H1 (cell line): ENCODE measurements at regions not wholly inside any gene's neighbourhood (a gene's known extent, or its start where the extent isn't known, plus 50 kb on each side); places are given as distances from the start of the nearest gene placed in this dataset.

Experiments
- CTCF ChIA-PET: fragments of 300-600 bp; sonication (Branson Sonifier 250); formaldehyde crosslinking; loops from one replicate; lab custom pipeline; 2021; ENCODE audit not compliant: partially characterized antibody; lab: Charles Lee
- POLR2A ChIA-PET: fragments of 300-600 bp; sonication (Branson Sonifier 250); formaldehyde crosslinking; loops from one replicate; lab custom pipeline; 2021; ENCODE audit warnings: inconsistent platforms; ENCODE audit not compliant: partially characterized antibody; lab: Charles Lee
- DNase-seq, 2 experiments: peaks; one replicate each; pipeline versions ENCODE4 v3.0.0 to v3.0.0-alpha.2; 2010 to 2022; ENCODE audit warnings: low spot score in 2 of 2, low read depth in 1 of 2, mixed read lengths in 1 of 2
- FAIRE-seq: peaks from 2 replicates; lab custom pipeline; 2011; peaks lifted over from hg19 to GRCh38; lab: Jason Lieb, UNC
- H2AFZ ChIP-seq: 2 replicates; pipeline ENCODE4 v1.8.1; 2012; ENCODE audit warnings: low read length, inconsistent platforms
- H2AK5ac ChIP-seq: 2 replicates; pipeline ENCODE4 v1.6.1; 2013; ENCODE audit warnings: low read depth, low read length
- H2BK120ac ChIP-seq: replicated peaks from 2 replicates; pipeline ENCODE3; 2013; ENCODE audit warnings: low read depth, low read length, inconsistent platforms
- H2BK12ac ChIP-seq: 2 replicates; pipeline ENCODE4 v1.6.1; 2013; ENCODE audit warnings: low read depth, low read length
- H2BK15ac ChIP-seq: 2 replicates; pipeline ENCODE4 v1.6.1; 2013; ENCODE audit warnings: low read length
- H2BK20ac ChIP-seq: 2 replicates; pipeline ENCODE4 v1.6.1; 2013; ENCODE audit warnings: low read length
- H2BK5ac ChIP-seq: 2 replicates; pipeline ENCODE4 v1.6.1; 2013; ENCODE audit warnings: low read depth, low read length
- H3K14ac ChIP-seq: 2 replicates; pipeline ENCODE4 v1.6.1; 2013; ENCODE audit warnings: inconsistent platforms; ENCODE audit not compliant: insufficient read length
- H3K18ac ChIP-seq: 2 replicates; pipeline ENCODE4 v1.6.1; 2013; ENCODE audit warnings: low read length; ENCODE audit errors: extremely low read depth
- H3K23ac ChIP-seq: 2 replicates; pipeline ENCODE4 v1.6.1; 2013; ENCODE audit warnings: inconsistent platforms; ENCODE audit not compliant: insufficient read length
- H3K23me2 ChIP-seq: 2 replicates; pipeline ENCODE4 v1.6.1; 2013; ENCODE audit warnings: low read depth, low read length
- H3K27ac ChIP-seq: 2 replicates; pipeline ENCODE4 v1.6.1; 2011; ENCODE audit warnings: low read depth, low read length, inconsistent platforms
- H3K27me3 ChIP-seq, 4 experiments: replicated peaks in 1 of 4; 1 replicate in 1 of 4; 2 replicates in 3 of 4; pipeline versions ENCODE4 v1.6.1 to v1.8.1; 2011 to 2013; ENCODE audit warnings: low read length in 3 of 4, mild to moderate bottlenecking in 3 of 4, inconsistent platforms in 2 of 4, mixed read lengths in 2 of 4, moderate library complexity in 1 of 4; ENCODE audit not compliant: control insufficient read depth in 3 of 4, insufficient read depth in 3 of 4; ENCODE audit errors: extremely low read depth in 1 of 4
- H3K36me3 ChIP-seq, 4 experiments: 2 replicates each; pipeline versions ENCODE4 v1.6.1 to v1.8.1; 2011 to 2013; ENCODE audit warnings: mild to moderate bottlenecking in 4 of 4, low read length in 3 of 4, moderate library complexity in 2 of 4, control low read depth in 1 of 4, inconsistent platforms in 1 of 4; ENCODE audit not compliant: insufficient read depth in 4 of 4, control insufficient read depth in 2 of 4
- H3K4ac ChIP-seq: replicated peaks from 2 replicates; pipeline ENCODE3; 2013; ENCODE audit warnings: low read length, low read depth, mixed read lengths, inconsistent platforms; ENCODE audit not compliant: insufficient read length
- H3K4me1 ChIP-seq, 4 experiments: replicated peaks in 1 of 4; 1 replicate in 1 of 4; 2 replicates in 3 of 4; pipeline versions ENCODE4 v1.6.1 to v1.8.1; 2011 to 2013; ENCODE audit warnings: low read length in 3 of 4, inconsistent platforms in 2 of 4, mixed read lengths in 1 of 4; ENCODE audit not compliant: insufficient read depth in 4 of 4, control insufficient read depth in 3 of 4
- H3K4me2 ChIP-seq, 2 experiments: 2 replicates each; pipeline versions ENCODE4 v1.6.1 to v1.8.1; 2011 to 2013; ENCODE audit warnings: low read depth in 2 of 2, low read length in 2 of 2, control low read depth in 1 of 2, inconsistent platforms in 1 of 2, mild to moderate bottlenecking in 1 of 2; ENCODE audit not compliant: insufficient read depth in 1 of 2
- H3K4me3 ChIP-seq, 4 experiments: fragments of 200-600, 300-600 bp in 1 of 4; sonication (generic), shearing (Covaris generic), sonication (Bioruptor Twin) in 1 of 4; 2 replicates each; pipeline versions ENCODE4 v1.5.1 to v1.8.1; 2011 to 2016; ENCODE audit warnings: low read length in 4 of 4, low read depth in 3 of 4, control low read depth in 2 of 4, inconsistent platforms in 2 of 4, mild to moderate bottlenecking in 2 of 4, mixed read lengths in 1 of 4, moderate library complexity in 1 of 4; ENCODE audit not compliant: insufficient read depth in 2 of 4; ENCODE audit errors: extremely low read depth in 1 of 4
- H3K56ac ChIP-seq: replicated peaks from 2 replicates; pipeline ENCODE3; 2013; ENCODE audit warnings: low read depth, mild to moderate bottlenecking, mixed read lengths, low read length, inconsistent platforms; ENCODE audit not compliant: insufficient read length
- H3K79me1 ChIP-seq: 2 replicates; pipeline ENCODE4 v1.6.1; 2013; ENCODE audit warnings: low read depth, low read length, control low read depth
- H3K79me2 ChIP-seq, 2 experiments: 2 replicates each; pipeline versions ENCODE4 v1.6.1 to v1.8.1; 2012 to 2013; ENCODE audit warnings: low read length in 2 of 2, mild to moderate bottlenecking in 2 of 2, inconsistent platforms in 1 of 2; ENCODE audit not compliant: insufficient read depth in 2 of 2, control insufficient read depth in 1 of 2
- H3K9ac ChIP-seq, 4 experiments: replicated peaks in 1 of 4; 1 replicate in 1 of 4; 2 replicates in 3 of 4; pipeline versions ENCODE4 v1.6.1 to v1.8.1; 2011 to 2013; ENCODE audit warnings: low read depth in 3 of 4, low read length in 3 of 4, control low read depth in 2 of 4, mild to moderate bottlenecking in 2 of 4, moderate library complexity in 2 of 4, inconsistent platforms in 1 of 4; ENCODE audit errors: extremely low read depth in 1 of 4
- H3K9me3 ChIP-seq, 2 experiments: 2 replicates each; pipeline versions ENCODE4 v1.6.1 to v1.8.1; 2012 to 2013; ENCODE audit warnings: mild to moderate bottlenecking in 2 of 2, moderate library complexity in 2 of 2, control low read depth in 1 of 2, inconsistent platforms in 1 of 2, low read depth in 1 of 2, low read length in 1 of 2, mixed read lengths in 1 of 2; ENCODE audit not compliant: insufficient read depth in 2 of 2
- H4K20me1 ChIP-seq, 2 experiments: replicated peaks in 1 of 2; 2 replicates each; pipeline versions ENCODE3 to v1.8.1; 2011 to 2013; ENCODE audit warnings: inconsistent platforms in 2 of 2, low read length in 2 of 2, mild to moderate bottlenecking in 1 of 2; ENCODE audit not compliant: insufficient read depth in 2 of 2, control insufficient read depth in 1 of 2
- H4K5ac ChIP-seq: 2 replicates; pipeline ENCODE4 v1.6.1; 2013; ENCODE audit warnings: low read length, low read depth, mixed read lengths, inconsistent platforms; ENCODE audit not compliant: insufficient read length
- H4K8ac ChIP-seq: 2 replicates; pipeline ENCODE4 v1.8.0; 2013; ENCODE audit warnings: mild to moderate bottlenecking, moderate library complexity, low read length, inconsistent platforms; ENCODE audit not compliant: insufficient read depth; ENCODE audit errors: extremely low read depth
- H4K91ac ChIP-seq: replicated peaks from 2 replicates; pipeline ENCODE3; 2013; ENCODE audit warnings: low read length, mixed read lengths, inconsistent platforms; ENCODE audit not compliant: insufficient read length
- BRCA1 ChIP-seq: IDR thresholded peaks from 2 replicates; pipeline ENCODE4 v1.6.1; 2012; ENCODE audit warnings: low read depth, low read length, improper control_type of control experiment
- CBX8 ChIP-seq: fragments of 300-800, 300-1000 bp; sonication (generic); IDR thresholded peaks from 2 replicates; pipeline ENCODE4 v1.7.1; 2016; ENCODE audit warnings: low read depth, low read length, borderline replicate concordance
- CHD2 ChIP-seq: IDR thresholded peaks from 2 replicates; pipeline ENCODE4 v1.6.1; 2012; ENCODE audit warnings: low read length, improper control_type of control experiment
- JUND ChIP-seq: IDR thresholded peaks from 2 replicates; pipeline ENCODE4 v1.6.1; 2011; ENCODE audit warnings: mild to moderate bottlenecking, improper control_type of control experiment, low read length
- KDM1A ChIP-seq: fragments of 200-600, 300-600 bp; sonication (generic); IDR thresholded peaks from 2 replicates; pipeline ENCODE4 v1.7.1; 2016; ENCODE audit warnings: mild to moderate bottlenecking, low read length, borderline replicate concordance
- MAFK ChIP-seq: IDR thresholded peaks from 2 replicates; pipeline ENCODE4 v1.6.1; 2012; ENCODE audit warnings: low read depth, mild to moderate bottlenecking, improper control_type of control experiment, low read length
- RAD21 ChIP-seq, 2 experiments: IDR thresholded peaks in 1 of 2; conservative IDR thresholded peaks in 1 of 2; 2 replicates each; pipeline ENCODE4 v1.6.1; 2011; ENCODE audit warnings: low read depth in 2 of 2, low read length in 2 of 2, improper control_type of control experiment in 1 of 2, inconsistent platforms in 1 of 2, mild to moderate bottlenecking in 1 of 2, moderate library complexity in 1 of 2
- SP4 ChIP-seq: IDR thresholded peaks from 2 replicates; pipeline ENCODE4 v1.6.1; 2012; ENCODE audit warnings: low read length, inconsistent platforms
- SUZ12 ChIP-seq: fragments of 200-600 bp; sonication (generic); IDR thresholded peaks from 2 replicates; pipeline ENCODE4 v1.6.1; 2012; ENCODE audit warnings: mild to moderate bottlenecking, inconsistent platforms, low read length, moderate library complexity, mixed read lengths
- TEAD4 ChIP-seq: IDR thresholded peaks from 2 replicates; pipeline ENCODE4 v1.6.1; 2012; ENCODE audit warnings: low read depth, low read length, inconsistent platforms, mixed read lengths
- YY1 ChIP-seq: IDR thresholded peaks from 2 replicates; pipeline ENCODE4 v1.6.1; 2011; ENCODE audit warnings: low read depth, mild to moderate bottlenecking, low read length
- WGBS, 2 experiments: shearing (Covaris generic) in 1 of 2; methylation state at CpG; one replicate each; pipeline versions ENCODE4 v1.1.6 to v1.1.7; 2013 to 2015; ENCODE audit warnings: low lambda C conversion rate in 2 of 2, mixed read lengths in 2 of 2, inconsistent platforms in 1 of 2, low coverage in 1 of 2, missing lambda C conversion rate in 1 of 2; ENCODE audit not compliant: insufficient replicate concordance in 2 of 2, insufficient coverage in 1 of 2, insufficient read length in 1 of 2; ENCODE audit errors: extremely low coverage in 1 of 2, missing lambda C conversion rate in 1 of 2; 5-methylcytosine and 5-hydroxymethylcytosine counted together
- TF ChIP-seq, protein P1 (sequence below): IDR thresholded peaks from 2 replicates; pipeline ENCODE4 v1.6.1; 2012; ENCODE audit warnings: inconsistent platforms
- TF ChIP-seq, protein P2 (sequence below): IDR thresholded peaks from 2 replicates; pipeline ENCODE4 v1.6.1; 2011; ENCODE audit warnings: low read length, improper control_type of control experiment

DNA sequence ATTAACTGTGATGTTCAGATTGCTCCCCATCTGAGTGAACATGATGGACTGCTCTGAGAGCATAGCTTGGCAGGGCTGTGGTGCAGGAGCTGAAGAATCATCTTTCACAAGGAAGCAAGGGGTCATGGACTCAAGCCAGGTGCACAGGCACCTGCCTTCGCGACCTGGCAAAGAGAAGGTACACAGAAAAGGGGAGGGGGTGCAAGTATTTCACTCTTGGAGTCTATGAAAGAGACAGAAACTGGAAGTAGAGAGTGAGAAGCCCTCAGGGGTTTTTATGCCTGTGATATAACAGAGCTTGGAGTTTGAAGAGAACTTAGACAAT is 232.6 kb upstream of the PLXNA2 start:
- POLR2A ChIA-PET = interaction anchor here (1.1 kb wide), 1 partner anchor 23 kb away, joined by 4 read pairs; no protein-coding TSS in a partner anchor
- 0 out of 2 replicates have a peak overlapping the region, but pooled peaks have one; percentile 28 for H2AFZ ChIP-seq
- CTCF ChIA-PET = interaction anchor here (0.6 to 3.6 kb wide), 23 partner anchors 9 to 1092 kb away, joined by 3 to 22 read pairs (median 3); no protein-coding TSS in a partner anchor
- TF ChIP-seq SP4 = no peak
- TF ChIP-seq CBX8 = no peak
- TF ChIP-seq, protein P1, sequence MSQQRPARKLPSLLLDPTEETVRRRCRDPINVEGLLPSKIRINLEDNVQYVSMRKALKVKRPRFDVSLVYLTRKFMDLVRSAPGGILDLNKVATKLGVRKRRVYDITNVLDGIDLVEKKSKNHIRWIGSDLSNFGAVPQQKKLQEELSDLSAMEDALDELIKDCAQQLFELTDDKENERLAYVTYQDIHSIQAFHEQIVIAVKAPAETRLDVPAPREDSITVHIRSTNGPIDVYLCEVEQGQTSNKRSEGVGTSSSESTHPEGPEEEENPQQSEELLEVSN = no peak
- TF ChIP-seq CHD2 = no peak
- TF ChIP-seq RAD21 (IDR thresholded peaks at IDR 0.05 in 1 of 2, conservative IDR thresholded peaks at IDR 0.05 in 1 of 2; ENCODE audit: low read depth in 2 of 2, low read length in 2 of 2) = no peak
- TF ChIP-seq YY1 = no peak
- TF ChIP-seq KDM1A = no peak
- no peak for TF ChIP-seq TEAD4
- TF ChIP-seq, protein P2, sequence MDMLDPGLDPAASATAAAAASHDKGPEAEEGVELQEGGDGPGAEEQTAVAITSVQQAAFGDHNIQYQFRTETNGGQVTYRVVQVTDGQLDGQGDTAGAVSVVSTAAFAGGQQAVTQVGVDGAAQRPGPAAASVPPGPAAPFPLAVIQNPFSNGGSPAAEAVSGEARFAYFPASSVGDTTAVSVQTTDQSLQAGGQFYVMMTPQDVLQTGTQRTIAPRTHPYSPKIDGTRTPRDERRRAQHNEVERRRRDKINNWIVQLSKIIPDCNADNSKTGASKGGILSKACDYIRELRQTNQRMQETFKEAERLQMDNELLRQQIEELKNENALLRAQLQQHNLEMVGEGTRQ = no peak
- TF ChIP-seq JUND = no peak
- TF ChIP-seq MAFK = no peak
- TF ChIP-seq SUZ12 = no peak
- TF ChIP-seq BRCA1 = no peak

More for the DNA sequence above, 232.6 kb upstream of the PLXNA2 start:
- H3K79me1 ChIP-seq = no peaks in the 10 kb centered on the region
- 77% methylated on average over 2 of the region's 2 CpGs; no CpG with 5 or more reads in 1 of the 2 experiments for WGBS, 2 experiments
- no peaks in the 10 kb centered on the region for H3K36me3 ChIP-seq
- H3K27me3 ChIP-seq = no peaks in the 10 kb centered on the region; a peak in 1 of 7 replicates
- H4K5ac ChIP-seq = no peak overlapping the region
- no peaks in the 10 kb centered on the region for H3K23me2 ChIP-seq
- DNase-seq (no peak), FAIRE-seq (no peak)
- H2AK5ac ChIP-seq = no peak overlapping the region
- no peak overlapping the region for H3K18ac ChIP-seq
- H4K8ac ChIP-seq = no peak overlapping the region
- H3K27ac ChIP-seq = peak overlapping the region; percentile 37; the same call in 1 of the 2 replicates
- H2BK120ac ChIP-seq = no peak overlapping the region
- H3K4me3 ChIP-seq = no peak overlapping the region
- no peak overlapping the region for H3K9ac ChIP-seq
- H2BK12ac ChIP-seq = peak overlapping the region; percentile 10; the same call in 1 of the 2 replicates
- no peak overlapping the region for H3K14ac ChIP-seq
- peaks cover 0 to 11% (median 4%) of the 10 kb centered on the region in 4 experiments; a peak in 2 of 7 replicates for H3K4me1 ChIP-seq
- H4K91ac ChIP-seq = no peak overlapping the region
- H2BK20ac ChIP-seq = no peak overlapping the region; the same call in 1 of the 2 replicates
- H3K23ac ChIP-seq = no peak overlapping the region
- H3K79me2 ChIP-seq = no peaks in the 10 kb centered on the region
- H3K9me3 ChIP-seq = no peaks in the 10 kb centered on the region
- no peak overlapping the region for H3K56ac ChIP-seq
- H2BK5ac ChIP-seq = no peak overlapping the region
- H3K4me2 ChIP-seq = no peak overlapping the region; a peak in 1 of 4 replicates
- H3K4ac ChIP-seq = no peak overlapping the region
- no peak overlapping the region for H2BK15ac ChIP-seq
- H4K20me1 ChIP-seq = no peaks in the 10 kb centered on the region
